Uterus (tissue), 2 donors: ENCODE measurements at regions not wholly inside any gene's neighbourhood (a gene's known extent, or its start where the extent isn't known, plus 50 kb on each side); places are given as distances from the start of the nearest gene placed in this dataset.
"Not testable (repeated sequence)": the region's sequence is repeated elsewhere in the genome, so short reads cannot be mapped to it uniquely, and the experiment has no call there.

ENCODE experiments used
- POLR2A ChIP-seq, 2 donors: fragments of 450-650 bp; IDR thresholded peaks; one replicate each; pipeline ENCODE4 v1.6.1; 2016; ENCODE audit warnings: antibody characterized with exemption in 2 of 2, mild to moderate bottlenecking in 1 of 2, moderate library complexity in 1 of 2
- TF ChIP-seq, protein P1 (sequence below), 4 experiments: fragments of 200-600 bp in 2 of 4; fragments of 450-650 bp in 2 of 4; sonication (generic) in 2 of 4; IDR thresholded peaks; one replicate each; pipeline ENCODE4 v1.5.1; 2016 to 2019; ENCODE audit warnings: antibody characterized with exemption in 4 of 4, mild to moderate bottlenecking in 2 of 4, moderate library complexity in 1 of 4

DNA sequence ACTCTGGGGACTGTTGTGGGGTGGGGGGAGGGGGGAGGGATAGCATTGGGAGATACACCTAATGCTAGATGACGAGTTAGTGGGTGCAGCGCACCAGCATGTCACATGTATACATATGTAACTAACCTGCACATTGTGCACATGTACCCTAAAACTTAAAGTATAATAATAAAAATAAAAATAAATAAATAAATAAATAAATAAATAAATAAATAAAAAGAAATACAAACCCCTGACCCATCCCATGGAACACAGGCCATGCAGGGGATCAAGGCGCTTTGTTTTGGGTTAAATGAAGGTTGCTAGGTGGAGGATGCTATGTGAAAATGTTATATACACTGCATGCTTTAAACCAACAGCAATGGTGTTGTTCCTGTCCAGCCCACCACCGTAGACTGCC is 184.7 kb downstream of the C6orf118 start:
- TF ChIP-seq, protein P1, sequence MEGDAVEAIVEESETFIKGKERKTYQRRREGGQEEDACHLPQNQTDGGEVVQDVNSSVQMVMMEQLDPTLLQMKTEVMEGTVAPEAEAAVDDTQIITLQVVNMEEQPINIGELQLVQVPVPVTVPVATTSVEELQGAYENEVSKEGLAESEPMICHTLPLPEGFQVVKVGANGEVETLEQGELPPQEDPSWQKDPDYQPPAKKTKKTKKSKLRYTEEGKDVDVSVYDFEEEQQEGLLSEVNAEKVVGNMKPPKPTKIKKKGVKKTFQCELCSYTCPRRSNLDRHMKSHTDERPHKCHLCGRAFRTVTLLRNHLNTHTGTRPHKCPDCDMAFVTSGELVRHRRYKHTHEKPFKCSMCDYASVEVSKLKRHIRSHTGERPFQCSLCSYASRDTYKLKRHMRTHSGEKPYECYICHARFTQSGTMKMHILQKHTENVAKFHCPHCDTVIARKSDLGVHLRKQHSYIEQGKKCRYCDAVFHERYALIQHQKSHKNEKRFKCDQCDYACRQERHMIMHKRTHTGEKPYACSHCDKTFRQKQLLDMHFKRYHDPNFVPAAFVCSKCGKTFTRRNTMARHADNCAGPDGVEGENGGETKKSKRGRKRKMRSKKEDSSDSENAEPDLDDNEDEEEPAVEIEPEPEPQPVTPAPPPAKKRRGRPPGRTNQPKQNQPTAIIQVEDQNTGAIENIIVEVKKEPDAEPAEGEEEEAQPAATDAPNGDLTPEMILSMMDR (IDR thresholded peaks at IDR 0.05): not testable (repeated sequence)
- not testable (repeated sequence) for TF ChIP-seq POLR2A (IDR thresholded peaks at IDR 0.05)
